IPS-18a (cell line): ENCODE measurements at regions not wholly inside any gene's neighbourhood (a gene's known extent, or its start where the extent isn't known, plus 50 kb on each side); places are given as distances from the start of the nearest gene placed in this dataset.
A peak's percentile ranks its signal among the peaks of the same experiment; 100 is the strongest.

Experiments used
- H3K27ac ChIP-seq: one replicate; pipeline ENCODE4 v1.5.1; 2013; ENCODE audit warnings: low read length
- H3K27me3 ChIP-seq: one replicate; pipeline ENCODE4 v1.6.1; 2013; ENCODE audit warnings: mild to moderate bottlenecking, low read length; ENCODE audit not compliant: control insufficient read depth, insufficient read depth
- H3K36me3 ChIP-seq: one replicate; pipeline ENCODE4 v1.6.1; 2013; ENCODE audit warnings: low read depth, low read length; ENCODE audit not compliant: control insufficient read depth
- H3K4me1 ChIP-seq: one replicate; pipeline ENCODE4 v1.6.1; 2013; ENCODE audit warnings: low read depth, low read length; ENCODE audit not compliant: control insufficient read depth
- H3K4me3 ChIP-seq: one replicate; pipeline ENCODE4 v1.5.1; 2013; ENCODE audit warnings: low read length
- H3K9ac ChIP-seq: one replicate; pipeline ENCODE4 v1.6.1; 2013; ENCODE audit warnings: mild to moderate bottlenecking, low read length, moderate library complexity
- H3K9me3 ChIP-seq: one replicate; pipeline ENCODE4 v1.6.1; 2013; ENCODE audit warnings: low read depth, low read length; ENCODE audit not compliant: control insufficient read depth

DNA sequence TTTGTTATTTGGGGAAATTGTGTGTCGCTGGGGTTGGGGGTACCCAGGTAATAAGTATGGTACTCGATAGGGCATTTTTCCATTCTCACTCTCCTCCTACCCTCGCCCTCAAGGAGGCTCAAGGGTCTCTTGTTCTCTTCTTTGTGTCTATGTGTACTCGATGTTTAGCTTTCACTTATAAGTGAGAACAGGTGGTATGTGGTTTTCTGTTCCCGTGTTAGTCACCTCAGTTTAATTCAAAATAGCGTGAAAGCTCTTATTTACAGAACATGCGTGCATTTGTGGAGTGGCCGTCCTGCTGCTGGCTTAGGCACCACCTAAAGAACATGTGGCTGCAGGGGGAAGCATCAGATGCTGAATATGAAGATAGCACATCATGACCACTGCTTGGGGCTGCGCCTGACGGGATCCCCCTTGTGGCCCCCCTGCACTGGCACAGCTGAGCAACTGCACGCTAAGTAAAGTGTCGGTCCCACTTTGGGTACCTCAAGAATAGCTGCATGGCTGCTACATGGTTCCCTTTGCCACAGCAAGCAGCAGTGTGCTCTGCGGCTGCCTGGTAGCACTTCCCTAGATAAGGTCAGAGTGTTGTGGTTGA is 569.0 kb downstream of the DCDC2C start:
- no peaks in the 10 kb centered on the region for H3K27me3 ChIP-seq
- no peak overlapping the region for H3K9ac ChIP-seq
- H3K4me3 ChIP-seq = no peak overlapping the region
- H3K36me3 ChIP-seq = no peaks in the 10 kb centered on the region
- H3K4me1 ChIP-seq = no peaks in the 10 kb centered on the region
- H3K9me3 ChIP-seq = no peaks in the 10 kb centered on the region
- H3K27ac ChIP-seq = no peak overlapping the region

DNA sequence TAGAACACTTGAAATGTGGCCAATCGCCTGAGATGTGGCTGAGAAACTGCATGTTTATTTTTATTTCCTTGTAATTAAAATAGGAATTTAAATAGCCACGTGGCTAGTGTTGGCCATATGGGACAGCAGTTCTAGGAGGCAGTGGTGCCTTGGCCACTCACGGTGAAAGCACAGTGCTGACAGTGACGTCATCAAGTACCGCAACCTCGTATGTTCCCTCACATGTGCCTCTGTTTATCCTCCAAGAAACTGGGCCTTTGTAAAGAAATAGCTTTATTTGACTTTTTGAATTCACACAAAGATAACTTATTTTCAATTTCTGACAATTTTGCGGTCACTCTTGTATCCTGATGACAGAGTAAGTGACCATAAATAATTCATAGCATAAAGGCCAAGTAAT is 575.0 kb downstream of the DCDC2C start:
- H3K27ac ChIP-seq = no peak overlapping the region
- H3K4me1 ChIP-seq = no peaks in the 10 kb centered on the region
- H3K9me3 ChIP-seq = no peaks in the 10 kb centered on the region
- no peaks in the 10 kb centered on the region for H3K36me3 ChIP-seq
- no peak overlapping the region for H3K9ac ChIP-seq
- H3K4me3 ChIP-seq = no peak overlapping the region
- H3K27me3 ChIP-seq = no peaks in the 10 kb centered on the region

DNA sequence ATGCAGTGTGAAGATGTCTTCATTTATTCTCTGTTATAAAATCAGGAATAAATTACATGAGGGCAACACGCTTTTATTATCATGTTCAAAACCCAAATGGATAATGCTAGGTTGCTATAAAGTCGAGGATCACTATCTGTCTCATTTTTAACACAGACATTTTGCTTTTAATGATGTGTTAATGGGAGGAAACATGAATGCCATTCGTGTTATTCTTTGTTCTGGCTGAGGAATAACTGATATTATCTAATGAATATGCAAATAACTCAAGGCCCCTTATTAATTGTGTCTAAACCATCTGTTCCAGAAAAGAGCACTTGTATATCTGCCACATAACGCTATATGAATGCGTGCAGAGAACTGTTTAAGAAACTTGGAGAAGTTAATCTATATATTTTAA is 576.1 kb downstream of the DCDC2C start:
- H3K27ac ChIP-seq = no peak overlapping the region
- H3K4me3 ChIP-seq = no peak overlapping the region
- H3K36me3 ChIP-seq = no peaks in the 10 kb centered on the region
- no peaks in the 10 kb centered on the region for H3K4me1 ChIP-seq
- H3K27me3 ChIP-seq = no peaks in the 10 kb centered on the region
- H3K9me3 ChIP-seq = no peaks in the 10 kb centered on the region
- H3K9ac ChIP-seq = no peak overlapping the region

DNA sequence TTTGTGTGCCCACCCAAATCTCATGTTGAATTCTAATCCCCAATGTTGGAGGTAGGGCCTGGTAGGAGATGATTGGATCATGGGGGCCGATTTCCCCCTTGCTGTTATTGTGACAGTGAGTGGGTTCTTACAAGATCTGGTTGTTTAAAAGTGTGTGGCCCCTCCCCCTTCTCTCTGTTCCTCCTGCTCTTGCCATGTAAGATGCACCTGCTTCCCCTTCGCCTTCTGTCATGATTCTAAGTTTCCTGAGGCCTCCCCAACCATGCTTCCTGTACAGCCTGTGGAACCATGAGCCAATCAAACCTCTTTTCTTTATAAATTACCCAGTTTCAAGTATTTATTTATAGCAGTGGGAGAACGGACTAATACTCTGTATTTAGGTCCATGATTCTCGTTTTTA is 588.1 kb downstream of the DCDC2C start:
- H3K27ac ChIP-seq = no peak overlapping the region
- H3K36me3 ChIP-seq = no peaks in the 10 kb centered on the region
- no peaks in the 10 kb centered on the region for H3K27me3 ChIP-seq
- H3K4me1 ChIP-seq = no peaks in the 10 kb centered on the region
- no peak overlapping the region for H3K4me3 ChIP-seq
- no peak overlapping the region for H3K9ac ChIP-seq
- H3K9me3 ChIP-seq = no peaks in the 10 kb centered on the region

DNA sequence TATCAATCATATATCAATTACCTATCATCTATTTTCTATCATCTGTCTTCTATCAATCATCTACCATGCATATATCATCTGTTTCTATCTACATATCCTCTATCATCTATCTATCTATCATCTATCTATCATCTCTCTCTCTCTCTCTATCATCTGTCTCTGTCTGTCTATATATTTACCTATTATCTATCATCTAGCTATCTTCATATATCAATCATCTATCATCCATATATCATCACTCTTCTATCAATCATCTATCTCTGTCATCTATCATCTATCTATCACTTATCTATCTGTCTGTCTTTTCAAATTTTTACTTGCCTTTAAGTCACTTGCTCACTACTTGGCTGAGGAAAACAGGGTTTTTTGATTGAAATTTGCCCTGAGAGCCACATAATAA is 592.3 kb downstream of the DCDC2C start:
- Histone ChIP-seq H3K4me3 (no peak overlapping the region), H3K27ac (no peak overlapping the region), H3K9ac (no peak overlapping the region), H3K4me1 (no peaks in the 10 kb centered on the region), H3K36me3 (no peaks in the 10 kb centered on the region), H3K27me3 (no peaks in the 10 kb centered on the region), H3K9me3 (no peaks in the 10 kb centered on the region)

DNA sequence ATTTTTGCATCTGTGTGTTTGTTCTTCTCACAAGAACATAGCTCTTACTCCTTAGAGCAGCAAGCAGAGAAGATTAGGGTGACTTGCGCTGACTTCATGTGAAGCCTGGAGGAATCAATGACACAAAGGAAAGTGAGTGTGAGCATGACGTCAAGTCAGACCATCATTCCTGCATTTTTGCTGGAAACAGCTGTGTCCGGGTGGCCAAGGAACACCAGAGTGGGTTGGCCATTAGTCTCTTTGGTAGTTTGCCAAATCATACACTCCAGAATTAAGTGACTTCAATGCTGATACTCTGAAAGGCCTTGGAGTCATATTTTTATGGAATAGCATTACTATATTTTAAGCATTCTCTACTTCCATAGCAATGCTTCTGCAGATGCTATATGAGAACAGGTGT is 597.2 kb downstream of the DCDC2C start:
- Histone ChIP-seq H3K9me3 (no peaks in the 10 kb centered on the region), H3K27me3 (no peaks in the 10 kb centered on the region), H3K9ac (no peak overlapping the region), H3K4me3 (no peak overlapping the region), H3K4me1 (no peaks in the 10 kb centered on the region), H3K36me3 (no peaks in the 10 kb centered on the region), H3K27ac (no peak overlapping the region)

DNA sequence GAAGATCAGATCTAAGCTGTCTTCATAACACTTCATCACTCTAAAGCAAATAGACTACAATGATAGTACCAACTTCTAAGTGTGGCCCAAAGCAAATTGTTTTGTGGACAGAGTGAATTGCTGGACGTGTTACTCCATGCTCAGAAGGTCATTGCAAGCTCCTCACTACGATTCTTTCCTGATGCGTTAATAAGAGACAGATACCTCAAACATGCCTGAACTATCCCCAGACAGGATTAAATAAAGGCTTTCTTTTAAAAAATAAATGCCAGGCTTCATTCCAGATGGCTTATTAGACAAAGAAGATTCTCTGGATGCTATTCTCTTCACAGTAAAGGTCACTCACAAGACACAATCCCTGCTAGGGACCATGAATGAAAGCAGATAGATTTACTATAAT is 621.2 kb downstream of the DCDC2C start:
- H3K4me1 ChIP-seq = no peaks in the 10 kb centered on the region
- H3K9ac ChIP-seq = no peak overlapping the region
- H3K27ac ChIP-seq = no peak overlapping the region
- H3K4me3 ChIP-seq = no peak overlapping the region
- H3K27me3 ChIP-seq = no peaks in the 10 kb centered on the region
- no peaks in the 10 kb centered on the region for H3K9me3 ChIP-seq
- no peaks in the 10 kb centered on the region for H3K36me3 ChIP-seq

DNA sequence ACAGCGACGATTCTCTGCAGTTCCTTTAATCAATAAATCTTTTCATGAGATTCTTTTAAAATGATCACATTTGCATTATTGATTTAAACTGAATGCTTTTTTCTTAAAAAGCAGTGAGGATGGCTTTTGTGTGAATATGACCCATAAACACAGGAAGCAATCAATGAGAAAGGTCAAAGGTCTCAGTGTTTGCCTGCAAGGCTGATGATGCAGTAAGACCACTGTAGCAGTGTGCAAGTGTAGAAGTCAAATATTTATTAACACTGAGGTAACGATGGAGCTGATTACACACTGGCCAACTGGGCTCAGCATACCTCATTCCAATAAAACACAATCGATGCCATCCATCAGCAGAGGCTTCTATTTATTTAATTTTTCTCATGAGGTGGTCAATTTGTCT is 633.5 kb downstream of the DCDC2C start:
- Histone ChIP-seq H3K36me3 (no peaks in the 10 kb centered on the region), H3K9ac (no peak overlapping the region), H3K27ac (no peak overlapping the region), H3K4me3 (no peak overlapping the region), H3K4me1 (peaks cover 6% of the 10 kb centered on the region), H3K27me3 (no peaks in the 10 kb centered on the region), H3K9me3 (no peaks in the 10 kb centered on the region)

DNA sequence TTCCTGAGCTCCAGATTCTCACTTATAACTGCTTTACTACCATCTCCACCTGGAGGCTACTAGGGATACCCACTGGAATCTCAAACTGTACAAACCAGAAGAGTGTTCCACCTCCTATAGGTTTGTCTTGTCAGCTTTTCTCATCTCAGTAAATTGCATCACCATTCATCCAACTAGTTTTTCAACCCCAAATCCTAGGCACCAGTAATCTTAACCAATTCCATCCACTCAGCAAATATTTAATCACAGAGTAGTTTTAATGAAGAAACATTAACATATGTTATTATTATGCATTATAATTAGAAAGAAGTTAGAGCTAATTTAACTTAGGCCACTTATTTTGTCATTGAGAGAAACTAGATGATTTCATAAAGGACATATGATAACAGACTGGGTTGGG is 635.0 kb downstream of the DCDC2C start:
- Histone ChIP-seq H3K4me1 (peaks cover 6% of the 10 kb centered on the region), H3K27me3 (no peaks in the 10 kb centered on the region), H3K27ac (no peak overlapping the region), H3K4me3 (no peak overlapping the region), H3K9me3 (no peaks in the 10 kb centered on the region), H3K36me3 (no peaks in the 10 kb centered on the region), H3K9ac (no peak overlapping the region)

DNA sequence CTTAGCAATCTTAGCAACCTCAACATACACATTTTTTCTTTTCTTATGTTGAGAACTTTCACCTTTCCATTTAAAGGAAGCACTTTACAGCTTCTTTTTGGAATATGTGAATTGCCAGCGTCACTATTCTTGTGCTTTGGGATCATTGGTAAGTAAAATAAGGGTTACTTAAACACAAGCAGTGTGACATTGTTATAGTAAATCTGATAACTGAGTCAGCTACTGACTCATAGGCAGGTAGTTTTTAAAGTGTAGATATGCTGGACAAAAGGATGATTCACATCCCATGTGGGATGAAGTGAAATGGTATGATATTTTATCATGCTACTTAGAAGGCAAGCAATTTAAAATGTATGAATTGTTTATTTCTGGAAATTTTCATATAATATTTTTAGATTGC is 637.2 kb downstream of the DCDC2C start:
- Histone ChIP-seq H3K36me3 (no peaks in the 10 kb centered on the region), H3K4me3 (peak overlapping the region; percentile 13), H3K27me3 (no peaks in the 10 kb centered on the region), H3K4me1 (peaks cover 6% of the 10 kb centered on the region), H3K9me3 (no peaks in the 10 kb centered on the region), H3K27ac (no peak overlapping the region), H3K9ac (no peak overlapping the region)

DNA sequence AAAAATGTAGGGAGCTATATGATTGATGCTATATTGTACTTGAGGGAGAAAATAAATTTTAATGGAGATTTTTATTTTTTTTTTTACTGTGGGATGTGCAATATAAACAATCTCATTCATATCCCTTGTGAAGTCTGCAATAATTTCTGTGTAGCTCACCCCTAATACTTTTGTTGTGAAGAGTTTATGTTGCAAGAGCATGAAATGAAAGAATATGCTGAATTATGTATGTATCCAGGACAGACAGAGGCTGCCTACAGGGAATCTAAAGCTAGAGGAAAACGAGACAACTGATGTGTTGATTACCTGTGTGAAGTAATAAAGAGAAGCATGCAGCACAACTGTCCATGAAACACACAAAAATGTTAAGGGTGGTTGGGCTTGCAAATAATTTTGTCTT is 643.3 kb downstream of the DCDC2C start:
- H3K36me3 ChIP-seq = no peaks in the 10 kb centered on the region
- H3K9me3 ChIP-seq = no peaks in the 10 kb centered on the region
- no peak overlapping the region for H3K4me3 ChIP-seq
- no peak overlapping the region for H3K27ac ChIP-seq
- H3K27me3 ChIP-seq = no peaks in the 10 kb centered on the region
- H3K9ac ChIP-seq = no peak overlapping the region
- no peaks in the 10 kb centered on the region for H3K4me1 ChIP-seq

DNA sequence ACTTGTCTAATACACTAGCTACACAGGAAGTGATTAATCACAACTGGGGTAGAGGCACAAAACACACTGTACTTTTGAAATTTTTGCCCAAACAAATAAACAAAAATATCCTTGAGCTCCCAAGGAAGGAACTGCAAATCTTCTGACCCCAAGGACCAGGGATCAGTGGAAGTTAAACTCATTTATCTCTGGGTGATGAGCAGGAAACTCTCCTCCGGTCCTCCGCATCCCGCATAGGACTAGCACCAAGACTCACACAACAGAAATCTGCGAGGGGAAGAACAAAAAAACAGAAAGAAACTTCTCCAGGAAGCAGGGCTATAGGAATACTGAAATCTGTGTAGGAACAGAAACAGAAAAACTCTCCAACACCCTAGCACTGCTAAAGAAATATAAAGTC is 650.3 kb downstream of the DCDC2C start:
- H3K9ac ChIP-seq = no peak overlapping the region
- no peaks in the 10 kb centered on the region for H3K27me3 ChIP-seq
- no peak overlapping the region for H3K4me3 ChIP-seq
- H3K36me3 ChIP-seq = no peaks in the 10 kb centered on the region
- H3K27ac ChIP-seq = no peak overlapping the region
- no peaks in the 10 kb centered on the region for H3K4me1 ChIP-seq
- H3K9me3 ChIP-seq = no peaks in the 10 kb centered on the region
